NB4 (cell line): ENCODE measurements at regions not wholly inside any gene's neighbourhood (a gene's known extent, or its start where the extent isn't known, plus 50 kb on each side); places are given as distances from the start of the nearest gene placed in this dataset.

ENCODE experiments used
- POLR2A ChIP-seq: IDR thresholded peaks from 2 replicates; pipeline ENCODE4 v1.6.1; 2011; ENCODE audit warnings: mild to moderate bottlenecking; ENCODE audit not compliant: insufficient read length; ENCODE audit errors: extremely low read depth
- TF ChIP-seq, protein P1 (sequence below): IDR thresholded peaks from 2 replicates; pipeline ENCODE4 v1.6.1; 2011; ENCODE audit warnings: low read depth, low read length
- TF ChIP-seq, protein P2 (sequence below): IDR thresholded peaks from one replicate; pipeline ENCODE4 v1.5.1; 2012; ENCODE audit warnings: low read depth, low read length

DNA sequence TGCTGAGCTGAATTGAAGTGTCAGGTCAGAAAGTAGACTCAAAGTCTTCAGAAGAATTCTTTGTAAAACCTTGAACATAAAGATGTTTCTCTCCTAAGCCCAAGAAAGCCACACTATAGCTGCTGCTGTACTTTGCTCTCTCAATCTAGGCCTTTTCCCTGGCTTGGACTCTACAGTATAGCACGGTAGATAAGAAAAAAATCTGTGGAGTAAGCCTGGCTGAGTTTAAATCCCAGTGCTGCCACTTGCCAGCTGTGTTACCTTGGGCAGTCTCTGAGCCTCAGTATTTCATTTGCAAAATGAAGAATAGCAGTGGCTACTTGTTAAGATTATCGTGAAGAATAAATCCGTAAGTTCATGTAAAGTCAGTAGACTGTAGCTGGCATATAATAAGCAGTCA, 53.3 kb upstream of the UFL1 start:
- no peak for TF ChIP-seq POLR2A
- TF ChIP-seq, protein P1, sequence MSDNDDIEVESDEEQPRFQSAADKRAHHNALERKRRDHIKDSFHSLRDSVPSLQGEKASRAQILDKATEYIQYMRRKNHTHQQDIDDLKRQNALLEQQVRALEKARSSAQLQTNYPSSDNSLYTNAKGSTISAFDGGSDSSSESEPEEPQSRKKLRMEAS, result no peak
- TF ChIP-seq, protein P2, sequence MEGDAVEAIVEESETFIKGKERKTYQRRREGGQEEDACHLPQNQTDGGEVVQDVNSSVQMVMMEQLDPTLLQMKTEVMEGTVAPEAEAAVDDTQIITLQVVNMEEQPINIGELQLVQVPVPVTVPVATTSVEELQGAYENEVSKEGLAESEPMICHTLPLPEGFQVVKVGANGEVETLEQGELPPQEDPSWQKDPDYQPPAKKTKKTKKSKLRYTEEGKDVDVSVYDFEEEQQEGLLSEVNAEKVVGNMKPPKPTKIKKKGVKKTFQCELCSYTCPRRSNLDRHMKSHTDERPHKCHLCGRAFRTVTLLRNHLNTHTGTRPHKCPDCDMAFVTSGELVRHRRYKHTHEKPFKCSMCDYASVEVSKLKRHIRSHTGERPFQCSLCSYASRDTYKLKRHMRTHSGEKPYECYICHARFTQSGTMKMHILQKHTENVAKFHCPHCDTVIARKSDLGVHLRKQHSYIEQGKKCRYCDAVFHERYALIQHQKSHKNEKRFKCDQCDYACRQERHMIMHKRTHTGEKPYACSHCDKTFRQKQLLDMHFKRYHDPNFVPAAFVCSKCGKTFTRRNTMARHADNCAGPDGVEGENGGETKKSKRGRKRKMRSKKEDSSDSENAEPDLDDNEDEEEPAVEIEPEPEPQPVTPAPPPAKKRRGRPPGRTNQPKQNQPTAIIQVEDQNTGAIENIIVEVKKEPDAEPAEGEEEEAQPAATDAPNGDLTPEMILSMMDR, result no peak
